HUDEP-2 (cell line): ENCODE measurements at regions not wholly inside any gene's neighbourhood (a gene's known extent, or its start where the extent isn't known, plus 50 kb on each side); places are given as distances from the start of the nearest gene placed in this dataset.

ENCODE experiments used
- DNase-seq, 76 experiments: peaks; one replicate each; lab custom pipeline; 2025; ENCODE audit not compliant: unreplicated experiment in 76 of 76; lab: John Stamatoyannopoulos, UW

DNA sequence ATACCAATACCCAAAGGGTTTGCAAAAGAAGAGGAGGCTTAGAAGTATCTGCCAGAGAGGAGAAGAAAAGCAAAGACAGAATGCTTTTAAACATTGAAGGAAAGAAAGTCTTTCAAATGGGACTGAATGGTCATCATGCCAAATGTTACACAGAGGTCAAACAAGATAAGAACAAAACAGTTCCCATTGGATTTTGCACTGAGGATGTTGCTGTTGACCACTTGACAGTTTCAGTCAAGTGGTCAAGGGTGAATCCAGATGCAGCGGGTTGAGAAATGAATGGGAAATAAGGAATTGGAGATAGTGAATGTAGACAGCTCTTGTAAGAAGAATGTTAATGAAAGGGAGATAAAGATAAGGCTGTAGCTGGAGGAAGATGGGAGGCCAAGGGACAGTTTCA lies 64.8 kb upstream of the FGG start:
- no peak for DNase-seq

DNA sequence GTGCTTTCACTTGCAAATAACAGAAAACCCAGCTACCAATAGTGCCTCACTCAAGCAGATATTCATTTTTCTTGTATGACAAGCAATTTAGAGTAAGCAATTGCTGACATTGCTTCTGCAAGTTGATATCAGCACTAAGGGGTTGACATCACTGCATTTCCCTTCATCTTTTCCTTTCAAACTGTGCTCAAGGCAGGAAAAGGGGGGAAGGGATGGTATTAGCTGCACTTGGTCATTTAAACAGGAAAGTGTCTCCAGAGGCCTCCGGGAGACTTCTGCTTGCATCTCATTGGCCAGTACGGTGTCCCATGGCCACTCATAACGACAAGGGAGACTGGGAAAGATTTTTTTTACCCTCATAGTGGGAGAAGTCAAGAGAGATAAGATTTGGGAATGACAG lies 65.5 kb upstream of the FGG start:
- DNase-seq = no peak

DNA sequence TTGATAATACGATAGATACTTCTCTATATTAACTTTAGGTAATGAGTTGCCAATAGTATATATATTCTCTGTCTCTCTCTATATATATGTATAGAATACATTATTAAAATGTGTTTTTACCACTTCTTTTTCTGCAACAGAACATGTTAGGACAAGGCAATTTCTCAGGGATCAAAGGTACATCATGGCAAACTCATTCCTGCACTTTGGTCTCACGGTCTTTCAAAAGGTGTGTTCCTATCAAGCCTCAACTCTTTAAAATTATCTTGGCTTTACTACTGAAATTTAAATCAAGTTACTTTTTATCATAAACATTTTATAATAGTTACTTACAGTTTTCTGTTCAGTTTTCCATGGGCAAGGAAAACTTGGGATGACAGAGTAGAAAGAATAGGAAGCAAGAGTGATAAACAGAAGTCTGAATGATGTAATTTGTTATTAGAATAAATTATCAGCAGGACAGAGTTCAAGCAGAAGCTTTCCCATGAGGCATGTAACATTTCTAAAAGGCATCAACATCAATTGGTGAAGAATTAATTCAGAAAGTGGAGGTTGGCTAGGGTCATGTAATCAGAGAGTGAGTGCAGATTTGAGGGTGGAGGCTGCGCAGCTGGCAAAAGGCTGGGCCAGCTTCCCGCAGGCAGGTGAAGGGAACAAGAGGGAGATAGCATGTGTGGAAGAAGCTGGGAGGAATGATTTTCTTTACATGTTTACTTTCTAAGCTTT lies 59.7 kb upstream of the LRAT start:
- no peak for DNase-seq

GRCh38 chr4:154686838-154687237 lies 57.0 kb upstream of the LRAT start:
- peak in 2 of 76 experiments; percentile 2 to 8 for DNase-seq

DNA sequence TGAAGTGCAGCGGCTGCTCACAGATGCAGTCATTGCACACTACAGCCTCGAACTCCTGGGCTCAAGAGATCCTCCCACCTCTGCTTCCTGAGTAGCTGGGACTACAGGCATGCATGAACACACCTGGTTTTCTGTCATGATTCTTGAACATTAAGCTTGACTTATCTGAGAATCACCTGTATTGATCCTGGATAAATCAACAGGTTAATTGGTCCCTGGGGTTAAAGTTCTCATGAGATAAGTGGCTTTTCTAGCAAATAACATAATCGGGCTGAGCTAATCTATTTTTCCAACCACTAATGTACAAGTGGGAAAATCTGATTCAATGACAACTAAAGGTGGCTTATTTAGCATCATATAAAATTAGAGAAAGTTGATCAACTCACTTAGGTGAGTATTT lies 56.0 kb upstream of the LRAT start:
- no peak for DNase-seq

DNA sequence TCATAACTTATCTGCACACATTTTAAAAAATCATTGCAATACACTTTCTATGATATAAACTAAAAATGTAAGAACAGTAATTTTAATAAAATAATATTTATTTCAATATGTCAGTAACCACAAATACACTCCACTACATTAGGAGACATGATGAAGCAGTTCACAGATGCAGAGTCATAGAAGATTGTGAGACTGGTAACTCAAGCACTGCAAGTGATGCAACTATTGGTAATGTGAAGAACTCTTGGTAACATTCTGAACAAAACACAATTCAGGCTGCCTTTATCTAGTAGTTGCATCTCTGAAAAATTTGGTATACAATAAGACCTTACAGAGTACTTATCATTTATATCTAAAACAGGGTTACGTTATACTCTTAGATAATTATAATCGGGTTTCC lies 52.6 kb upstream of the LRAT start:
- no peak for DNase-seq

DNA sequence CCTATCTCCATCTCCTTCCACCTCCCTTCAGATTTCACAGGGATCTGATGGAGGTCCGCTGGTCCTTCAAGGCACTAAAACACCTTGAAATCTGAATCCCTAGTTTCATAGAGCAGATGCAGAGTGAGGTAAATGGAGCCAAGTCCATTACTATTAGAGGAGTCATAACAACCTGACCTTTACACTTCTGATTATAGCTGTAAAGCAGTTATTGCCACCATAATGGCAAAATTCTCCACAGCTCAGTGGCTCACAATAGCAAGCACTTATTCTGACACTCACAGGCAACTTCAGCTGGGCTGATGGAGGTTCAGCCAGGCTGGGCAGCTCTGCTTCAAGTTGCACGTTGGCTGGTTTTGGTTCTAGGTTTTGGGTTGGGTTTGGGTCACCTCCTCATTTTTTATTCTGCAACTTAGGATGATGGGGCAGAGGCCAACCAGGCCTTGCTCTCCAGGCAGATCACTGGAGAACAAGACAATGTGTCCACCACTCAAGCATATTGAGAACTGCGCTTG lies 51.4 kb upstream of the LRAT start:
- DNase-seq = no peak
